ENCODE measurements at regions not wholly inside any gene's neighbourhood (a gene's known extent, or its start where the extent isn't known, plus 50 kb on each side); places are given as distances from the start of the nearest gene placed in this dataset.
"Not testable (repeated sequence)": the region's sequence is repeated elsewhere in the genome, so short reads cannot be mapped to it uniquely, and the experiment has no call there.

GRCh38 chr22:16529331-16529730 is 63.3 kb downstream of the CCT8L2 start:
- CTCF ChIA-PET (ENCODE audit: partially characterized antibody); H3K23me2 ChIP-seq (ENCODE audit: low read depth, low read length); DNase-seq (ENCODE audit: low read depth in 1 of 2, low spot score in 2 of 2); H3K4me3 ChIP-seq (ENCODE audit: extremely low read depth in 1 of 4, insufficient read depth in 2 of 4, low read depth in 3 of 4, low read length in 4 of 4); H2BK15ac ChIP-seq (ENCODE audit: low read length); H2BK20ac ChIP-seq (ENCODE audit: low read length); H3K18ac ChIP-seq (ENCODE audit: extremely low read depth, low read length); H3K79me2 ChIP-seq (ENCODE audit: control insufficient read depth in 1 of 2, insufficient read depth in 2 of 2, low read length in 2 of 2); FAIRE-seq; H3K27me3 ChIP-seq (replicated peaks in 1 of 4; ENCODE audit: control insufficient read depth in 3 of 4, extremely low read depth in 1 of 4, insufficient read depth in 3 of 4, low read length in 3 of 4); H4K5ac ChIP-seq (ENCODE audit: insufficient read length, low read depth, low read length); H3K9ac ChIP-seq (replicated peaks in 1 of 4; ENCODE audit: extremely low read depth in 1 of 4, low read depth in 3 of 4, low read length in 3 of 4); H4K20me1 ChIP-seq (replicated peaks in 1 of 2; ENCODE audit: control insufficient read depth in 1 of 2, insufficient read depth in 2 of 2, low read length in 2 of 2); POLR2A ChIA-PET (ENCODE audit: partially characterized antibody); H3K79me1 ChIP-seq (ENCODE audit: low read depth, low read length); H3K14ac ChIP-seq (ENCODE audit: insufficient read length); H2BK12ac ChIP-seq (ENCODE audit: low read depth, low read length); H2AFZ ChIP-seq (ENCODE audit: low read length); H3K23ac ChIP-seq (ENCODE audit: insufficient read length); H3K27ac ChIP-seq (ENCODE audit: low read depth, low read length); H3K56ac ChIP-seq (replicated peaks; ENCODE audit: insufficient read length, low read depth, low read length); H2BK120ac ChIP-seq (replicated peaks; ENCODE audit: low read depth, low read length); H4K91ac ChIP-seq (replicated peaks; ENCODE audit: insufficient read length, low read length); H3K4ac ChIP-seq (replicated peaks; ENCODE audit: insufficient read length, low read depth, low read length); H3K4me1 ChIP-seq (replicated peaks in 1 of 4; ENCODE audit: control insufficient read depth in 3 of 4, insufficient read depth in 4 of 4, low read length in 3 of 4); H3K36me3 ChIP-seq (ENCODE audit: control insufficient read depth in 2 of 4, insufficient read depth in 4 of 4, low read length in 3 of 4); H2AK5ac ChIP-seq (ENCODE audit: low read depth, low read length); H3K4me2 ChIP-seq (ENCODE audit: insufficient read depth in 1 of 2, low read depth in 2 of 2, low read length in 2 of 2); H2BK5ac ChIP-seq (ENCODE audit: low read depth, low read length); H4K8ac ChIP-seq (ENCODE audit: extremely low read depth, insufficient read depth, low read length): not testable (repeated sequence)
- H3K9me3 ChIP-seq (ENCODE audit: insufficient read depth in 2 of 2, low read depth in 1 of 2, low read length in 1 of 2), result peaks cover 0 to 65% of the 10 kb centered on the region in 2 experiments; a peak in 2 of 4 replicates
- 67% methylated on average over 1 of the region's 2 CpGs; no CpG with 5 or more reads in 1 of the 2 experiments for WGBS, 2 experiments (ENCODE audit: extremely low coverage in 1 of 2, insufficient coverage in 1 of 2, insufficient read length in 1 of 2, insufficient replicate concordance in 2 of 2, low coverage in 1 of 2, low lambda C conversion rate in 2 of 2, missing lambda C conversion rate in 1 of 2)

- H3K56ac ChIP-seq (replicated peaks; ENCODE audit: insufficient read length, low read depth, low read length); H2BK12ac ChIP-seq (ENCODE audit: low read depth, low read length); H3K27ac ChIP-seq (ENCODE audit: low read depth, low read length); H2BK20ac ChIP-seq (ENCODE audit: low read length); H3K36me3 ChIP-seq (ENCODE audit: control insufficient read depth in 2 of 4, insufficient read depth in 4 of 4, low read length in 3 of 4); H3K23ac ChIP-seq (ENCODE audit: insufficient read length); FAIRE-seq; H2AFZ ChIP-seq (ENCODE audit: low read length); CTCF ChIA-PET (ENCODE audit: partially characterized antibody); H4K8ac ChIP-seq (ENCODE audit: extremely low read depth, insufficient read depth, low read length); H3K14ac ChIP-seq (ENCODE audit: insufficient read length); H4K20me1 ChIP-seq (replicated peaks in 1 of 2; ENCODE audit: control insufficient read depth in 1 of 2, insufficient read depth in 2 of 2, low read length in 2 of 2); H2AK5ac ChIP-seq (ENCODE audit: low read depth, low read length); POLR2A ChIA-PET (ENCODE audit: partially characterized antibody); DNase-seq (ENCODE audit: low read depth in 1 of 2, low spot score in 2 of 2); H3K4me2 ChIP-seq (ENCODE audit: insufficient read depth in 1 of 2, low read depth in 2 of 2, low read length in 2 of 2); H2BK120ac ChIP-seq (replicated peaks; ENCODE audit: low read depth, low read length); H3K9ac ChIP-seq (replicated peaks in 1 of 4; ENCODE audit: extremely low read depth in 1 of 4, low read depth in 3 of 4, low read length in 3 of 4); H4K5ac ChIP-seq (ENCODE audit: insufficient read length, low read depth, low read length); H2BK15ac ChIP-seq (ENCODE audit: low read length); H3K18ac ChIP-seq (ENCODE audit: extremely low read depth, low read length); H3K4me3 ChIP-seq (ENCODE audit: extremely low read depth in 1 of 4, insufficient read depth in 2 of 4, low read depth in 3 of 4, low read length in 4 of 4); H3K27me3 ChIP-seq (replicated peaks in 1 of 4; ENCODE audit: control insufficient read depth in 3 of 4, extremely low read depth in 1 of 4, insufficient read depth in 3 of 4, low read length in 3 of 4); H3K79me1 ChIP-seq (ENCODE audit: low read depth, low read length); H3K4ac ChIP-seq (replicated peaks; ENCODE audit: insufficient read length, low read depth, low read length); H3K79me2 ChIP-seq (ENCODE audit: control insufficient read depth in 1 of 2, insufficient read depth in 2 of 2, low read length in 2 of 2); H4K91ac ChIP-seq (replicated peaks; ENCODE audit: insufficient read length, low read length); H2BK5ac ChIP-seq (ENCODE audit: low read depth, low read length); H3K4me1 ChIP-seq (replicated peaks in 1 of 4; ENCODE audit: control insufficient read depth in 3 of 4, insufficient read depth in 4 of 4, low read length in 3 of 4); H3K23me2 ChIP-seq (ENCODE audit: low read depth, low read length): not testable (repeated sequence)
- peaks cover 0 to 65% of the 10 kb centered on the region in 2 experiments; a peak in 2 of 4 replicates for H3K9me3 ChIP-seq (ENCODE audit: insufficient read depth in 2 of 2, low read depth in 1 of 2, low read length in 1 of 2)
- WGBS, 2 experiments (ENCODE audit: extremely low coverage in 1 of 2, insufficient coverage in 1 of 2, insufficient read length in 1 of 2, insufficient replicate concordance in 2 of 2, low coverage in 1 of 2, low lambda C conversion rate in 2 of 2, missing lambda C conversion rate in 1 of 2), result 72% methylated on average over 2 of the region's 2 CpGs; no CpG with 5 or more reads in 1 of the 2 experiments
Measured at GRCh38 chr22:16527753-16528152, 64.9 kb downstream of the CCT8L2 start.

Data from H1 (cell line).